ENCODE measurements at regions not wholly inside any gene's neighbourhood (a gene's known extent, or its start where the extent isn't known, plus 50 kb on each side); places are given as distances from the start of the nearest gene placed in this dataset.

GRCh38 chr6:92169506-92169905, 1249.9 kb downstream of the EPHA7 start:
- Mint-ChIP-seq H3K36me3 (ENCODE audit: low read depth) (no peaks in the 10 kb centered on the region), H3K9me3 (peaks cover 5% of the 10 kb centered on the region), H3K4me3 (no peak overlapping the region), H3K27ac (no peak overlapping the region), H3K27me3 (ENCODE audit: low read depth) (no peaks in the 10 kb centered on the region), H3K4me1 (no peaks in the 10 kb centered on the region)
- TF ChIP-seq CTCF (IDR thresholded peaks at IDR 0.05; ENCODE audit: unreplicated experiment in 3 of 3) = no peak

GRCh38 chr6:92166666-92167065, 1252.7 kb downstream of the EPHA7 start:
- no peaks in the 10 kb centered on the region for H3K36me3 Mint-ChIP-seq (ENCODE audit: low read depth)
- peaks cover 5% of the 10 kb centered on the region for H3K9me3 Mint-ChIP-seq
- TF ChIP-seq CTCF (IDR thresholded peaks at IDR 0.05; ENCODE audit: unreplicated experiment in 3 of 3) = no peak
- H3K27ac Mint-ChIP-seq = no peak overlapping the region
- H3K27me3 Mint-ChIP-seq (ENCODE audit: low read depth) = no peaks in the 10 kb centered on the region
- no peaks in the 10 kb centered on the region for H3K4me1 Mint-ChIP-seq
- no peak overlapping the region for H3K4me3 Mint-ChIP-seq

GRCh38 chr6:92161953-92162352, 1257.4 kb downstream of the EPHA7 start:
- TF ChIP-seq CTCF (IDR thresholded peaks at IDR 0.05; ENCODE audit: unreplicated experiment in 3 of 3) = no peak
- Mint-ChIP-seq H3K9me3 (peaks cover 5% of the 10 kb centered on the region), H3K36me3 (ENCODE audit: low read depth) (no peaks in the 10 kb centered on the region), H3K27ac (no peak overlapping the region), H3K27me3 (ENCODE audit: low read depth) (no peaks in the 10 kb centered on the region), H3K4me3 (no peak overlapping the region), H3K4me1 (no peaks in the 10 kb centered on the region)

GRCh38 chr6:92160226-92160625, 1259.1 kb downstream of the EPHA7 start:
- no peaks in the 10 kb centered on the region for H3K36me3 Mint-ChIP-seq (ENCODE audit: low read depth)

GRCh38 chr6:92159046-92159445, 1260.3 kb downstream of the EPHA7 start:
- no peaks in the 10 kb centered on the region for H3K27me3 Mint-ChIP-seq (ENCODE audit: low read depth)
- no peak overlapping the region for H3K4me3 Mint-ChIP-seq

More at GRCh38 chr6:92160226-92160625, 1259.1 kb downstream of the EPHA7 start:
- Mint-ChIP-seq H3K9me3 (peaks cover 5% of the 10 kb centered on the region), H3K27me3 (ENCODE audit: low read depth) (no peaks in the 10 kb centered on the region), H3K4me1 (no peaks in the 10 kb centered on the region), H3K27ac (no peak overlapping the region), H3K4me3 (no peak overlapping the region)
- no peak for TF ChIP-seq CTCF (IDR thresholded peaks at IDR 0.05; ENCODE audit: unreplicated experiment in 3 of 3)

More at GRCh38 chr6:92159046-92159445, 1260.3 kb downstream of the EPHA7 start:
- H3K36me3 Mint-ChIP-seq (ENCODE audit: low read depth) = no peaks in the 10 kb centered on the region
- H3K27ac Mint-ChIP-seq = no peak overlapping the region
- no peak for TF ChIP-seq CTCF (IDR thresholded peaks at IDR 0.05; ENCODE audit: unreplicated experiment in 3 of 3)
- H3K4me1 Mint-ChIP-seq = no peaks in the 10 kb centered on the region
- no peaks in the 10 kb centered on the region for H3K9me3 Mint-ChIP-seq

All from nephron (organoid).